GM18861 (cell line): ENCODE measurements at regions not wholly inside any gene's neighbourhood (a gene's known extent, or its start where the extent isn't known, plus 50 kb on each side); places are given as distances from the start of the nearest gene placed in this dataset.

Source experiments
- ATAC-seq: cut with Tn5 transposase; IDR thresholded peaks from one replicate; pipeline ENCODE4 v1.9.1; 2021; ENCODE audit not compliant: unreplicated experiment

DNA sequence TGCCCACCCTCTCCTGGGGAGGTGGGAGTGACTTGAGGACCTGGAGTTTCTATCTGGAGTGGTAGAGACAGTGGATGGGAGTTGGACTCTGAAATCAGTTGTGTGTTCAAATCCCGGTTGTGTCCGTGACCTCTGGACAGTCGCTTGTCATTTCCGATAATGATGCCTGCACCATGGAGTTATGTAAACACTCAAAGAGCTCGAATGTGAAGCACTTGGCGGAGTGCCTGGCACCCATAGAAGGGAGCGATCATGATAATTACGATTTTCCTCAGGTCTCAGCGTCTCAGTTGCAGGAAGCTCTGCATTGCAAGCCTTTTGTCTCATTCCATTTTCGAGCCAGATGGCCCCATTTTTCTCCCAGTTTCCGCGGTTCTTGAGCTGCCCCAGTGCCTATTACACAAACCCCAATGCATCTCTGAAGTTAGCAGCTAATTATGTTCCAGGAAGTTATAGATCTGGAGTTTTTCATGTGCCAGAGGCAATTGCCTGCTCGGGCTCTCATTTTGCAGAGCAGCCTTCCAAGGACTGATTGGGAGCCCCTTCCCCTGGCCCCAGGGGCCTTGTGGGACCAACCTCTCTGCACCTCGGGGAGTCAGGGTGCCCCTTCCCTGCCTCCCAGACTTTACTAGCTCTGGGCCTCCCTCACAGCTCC, 175.5 kb upstream of the MVB12B start:
- ATAC-seq, result no peak

GRCh38 chr9:126151686-126152134, 174.9 kb upstream of the MVB12B start:
- ATAC-seq, result no peak

GRCh38 chr9:126152622-126153362, 173.8 kb upstream of the MVB12B start:
- no peak for ATAC-seq

- ATAC-seq, result no peak
These were observed 173.2 kb upstream of the MVB12B start for GRCh38 chr9:126153382-126153781.

- ATAC-seq, result no peak
These were observed 172.3 kb upstream of the MVB12B start for GRCh38 chr9:126154182-126154827.

DNA sequence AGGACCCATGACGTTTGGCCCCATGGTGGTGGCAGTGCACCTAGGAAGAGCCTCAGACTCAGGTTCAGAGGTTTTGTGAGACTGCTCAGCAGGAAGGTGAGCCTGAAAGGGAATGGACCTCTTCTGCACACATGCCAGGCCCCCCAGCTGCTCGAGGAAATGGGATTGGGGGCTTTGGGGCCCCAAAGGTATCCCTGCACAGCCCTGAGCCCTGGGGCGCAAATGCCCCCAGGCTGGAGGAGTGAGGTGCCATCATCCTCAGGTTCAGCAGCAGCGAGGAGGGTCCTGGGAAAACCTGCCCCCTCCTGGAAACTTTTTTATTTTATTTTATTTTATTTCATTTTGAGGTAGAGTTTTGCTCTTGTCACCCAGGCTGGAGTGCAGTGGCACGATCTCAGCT, 171.8 kb upstream of the MVB12B start:
- no peak for ATAC-seq

GRCh38 chr9:126155756-126156664, 170.6 kb upstream of the MVB12B start:
- ATAC-seq, result no peak

DNA sequence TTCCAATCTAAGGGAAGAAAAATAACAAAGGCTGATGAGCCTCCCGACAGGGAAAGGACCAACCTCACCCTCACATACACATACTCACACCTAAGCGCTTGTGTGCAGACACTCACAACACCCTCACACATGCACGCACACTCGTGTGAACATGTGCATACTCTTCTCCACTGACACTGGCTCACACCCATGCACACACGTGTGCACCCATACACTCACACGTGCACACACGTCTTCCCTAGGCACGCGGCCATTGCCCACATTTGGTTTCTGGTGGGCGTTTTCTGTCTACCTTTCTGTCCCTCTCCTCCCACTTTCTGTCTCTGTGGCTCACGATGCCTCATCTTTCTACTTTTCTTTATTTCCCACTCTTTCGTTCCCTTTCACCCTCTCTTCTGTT, 169.7 kb upstream of the MVB12B start:
- no peak for ATAC-seq

DNA sequence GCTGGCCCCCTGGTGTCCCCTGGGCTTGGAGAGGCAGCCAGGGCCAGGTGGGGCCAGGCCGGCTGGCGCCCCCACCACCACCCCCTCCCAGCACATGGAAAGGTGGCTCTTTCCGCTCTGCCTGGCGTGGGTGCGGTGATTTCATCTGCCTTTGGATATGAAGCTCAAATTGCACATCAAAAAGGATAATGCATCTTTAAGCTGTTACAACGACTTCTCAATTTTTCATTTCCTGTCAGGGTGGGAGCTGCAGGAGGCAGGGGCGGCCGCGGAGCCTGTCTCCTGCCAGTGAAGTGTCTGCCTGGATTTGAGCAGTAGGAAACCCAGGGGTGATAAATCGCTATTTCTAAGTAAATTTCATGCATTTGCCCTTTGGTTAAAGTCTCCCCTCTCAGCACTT, 169.2 kb upstream of the MVB12B start:
- no peak for ATAC-seq

DNA sequence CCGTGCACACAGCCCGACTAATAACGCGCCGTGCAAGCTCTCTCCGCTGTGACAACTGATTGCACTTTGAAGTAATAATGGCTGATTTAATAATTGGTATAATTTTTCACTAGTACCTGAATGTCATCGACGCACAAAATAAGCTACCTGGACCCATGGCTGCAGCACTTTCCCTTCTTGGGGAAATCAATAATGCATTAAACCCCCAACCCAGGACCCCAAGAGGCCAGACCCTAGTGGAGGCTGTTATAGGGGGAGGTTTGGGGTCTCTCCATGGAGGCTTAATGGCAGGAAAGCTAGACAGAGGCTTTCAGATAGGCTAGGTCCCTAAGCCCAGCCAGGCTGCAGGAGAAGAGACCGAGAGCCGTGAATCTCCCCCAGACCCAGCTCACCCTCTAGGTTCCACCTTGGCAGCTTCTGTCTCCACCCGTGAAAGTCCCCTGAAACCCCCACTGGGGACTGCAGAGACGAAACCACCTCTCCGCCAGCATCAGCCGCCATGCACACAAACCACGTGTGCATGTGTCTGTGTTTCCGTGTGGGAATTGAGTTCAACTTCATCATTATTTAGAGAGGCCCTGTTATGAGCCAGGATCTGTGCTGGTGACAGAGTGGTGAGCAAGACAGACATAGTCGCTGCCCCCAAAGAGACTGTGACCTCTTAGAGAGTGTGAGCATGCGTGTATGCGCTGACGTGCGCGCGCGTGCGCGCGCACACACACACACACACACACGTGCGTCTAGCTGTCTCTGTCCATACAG, 168.6 kb upstream of the MVB12B start:
- no peak for ATAC-seq

- ATAC-seq, result no peak
These were observed 167.8 kb upstream of the MVB12B start for GRCh38 chr9:126158588-126159429.

- no peak for ATAC-seq
These were observed 167.1 kb upstream of the MVB12B start for GRCh38 chr9:126159430-126160060.

DNA sequence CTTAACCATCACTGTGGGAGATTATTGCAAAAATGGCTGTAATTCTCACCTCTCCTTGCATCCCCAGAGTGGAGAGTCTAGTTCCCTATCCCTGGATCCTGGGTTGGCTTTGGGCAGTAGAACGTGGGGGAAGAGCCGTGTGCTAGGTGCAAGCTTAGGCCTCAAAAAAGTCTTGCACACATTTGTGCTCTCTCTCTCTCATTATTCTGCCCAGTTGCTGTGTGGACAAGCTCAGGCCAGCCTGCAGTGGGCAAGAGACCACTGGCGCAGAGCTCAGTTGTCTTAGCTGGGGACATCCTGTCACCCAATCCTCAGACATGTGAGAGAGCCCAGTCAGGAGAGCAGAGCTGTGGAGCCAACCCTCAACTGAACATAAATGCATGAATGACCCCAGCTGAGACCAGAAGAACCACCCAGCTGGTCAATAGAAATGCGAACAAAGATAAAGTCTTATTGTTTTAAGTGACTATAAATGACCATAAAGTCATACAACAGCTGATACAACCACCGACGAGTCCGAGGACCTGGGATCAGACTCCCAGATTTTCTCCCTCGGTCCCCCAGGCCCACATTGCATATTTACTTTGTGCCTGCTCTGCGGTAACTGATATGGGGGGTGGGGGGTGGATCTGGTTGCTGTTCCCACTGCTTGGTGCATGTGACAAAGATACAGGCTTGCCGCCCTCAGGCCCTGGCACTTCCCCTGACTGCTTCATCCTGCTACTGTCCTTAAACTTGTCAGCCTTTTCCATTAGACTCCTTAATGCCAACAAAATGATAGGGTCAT, 166.4 kb upstream of the MVB12B start:
- ATAC-seq, result no peak

GRCh38 chr9:126160854-126161329, 165.7 kb upstream of the MVB12B start:
- ATAC-seq, result no peak

DNA sequence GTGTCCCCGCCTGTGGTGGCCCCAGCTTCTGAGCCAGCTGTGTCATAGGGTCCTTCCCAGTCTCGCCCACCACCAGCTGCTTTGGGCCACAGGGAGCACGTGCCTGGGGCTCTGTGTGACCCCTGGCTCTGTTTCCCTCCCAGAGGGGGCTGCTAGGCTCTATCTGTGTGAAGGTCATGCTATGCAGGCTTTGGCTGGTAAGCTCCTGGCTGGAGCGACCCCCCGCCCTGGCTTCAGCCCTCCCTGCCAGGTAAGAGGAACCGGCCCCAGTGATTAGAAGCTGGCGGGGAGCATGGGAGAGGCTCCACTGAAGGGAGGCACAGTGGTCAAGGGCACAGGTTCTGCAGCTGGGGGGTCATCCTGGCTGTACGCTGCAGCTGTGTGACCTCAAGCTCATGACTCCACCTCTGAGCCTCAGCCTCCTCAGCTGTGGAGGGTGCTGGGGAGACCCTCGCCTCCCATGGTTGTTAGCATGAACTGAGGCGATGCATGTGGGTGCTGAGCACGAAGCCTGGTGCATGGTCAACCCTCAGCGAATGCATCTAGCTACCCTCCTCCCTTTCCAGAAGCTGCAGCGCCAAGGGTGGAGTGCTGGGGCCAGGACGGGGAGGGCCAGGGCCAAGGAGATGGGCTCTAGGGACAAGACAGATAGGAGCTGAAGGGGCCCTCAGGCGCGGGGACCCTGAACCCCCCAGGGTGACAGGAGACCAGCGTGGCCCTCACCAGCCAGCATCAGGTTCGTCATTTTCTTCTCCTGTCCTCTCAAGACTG, 163.8 kb upstream of the MVB12B start:
- ATAC-seq, result no peak

DNA sequence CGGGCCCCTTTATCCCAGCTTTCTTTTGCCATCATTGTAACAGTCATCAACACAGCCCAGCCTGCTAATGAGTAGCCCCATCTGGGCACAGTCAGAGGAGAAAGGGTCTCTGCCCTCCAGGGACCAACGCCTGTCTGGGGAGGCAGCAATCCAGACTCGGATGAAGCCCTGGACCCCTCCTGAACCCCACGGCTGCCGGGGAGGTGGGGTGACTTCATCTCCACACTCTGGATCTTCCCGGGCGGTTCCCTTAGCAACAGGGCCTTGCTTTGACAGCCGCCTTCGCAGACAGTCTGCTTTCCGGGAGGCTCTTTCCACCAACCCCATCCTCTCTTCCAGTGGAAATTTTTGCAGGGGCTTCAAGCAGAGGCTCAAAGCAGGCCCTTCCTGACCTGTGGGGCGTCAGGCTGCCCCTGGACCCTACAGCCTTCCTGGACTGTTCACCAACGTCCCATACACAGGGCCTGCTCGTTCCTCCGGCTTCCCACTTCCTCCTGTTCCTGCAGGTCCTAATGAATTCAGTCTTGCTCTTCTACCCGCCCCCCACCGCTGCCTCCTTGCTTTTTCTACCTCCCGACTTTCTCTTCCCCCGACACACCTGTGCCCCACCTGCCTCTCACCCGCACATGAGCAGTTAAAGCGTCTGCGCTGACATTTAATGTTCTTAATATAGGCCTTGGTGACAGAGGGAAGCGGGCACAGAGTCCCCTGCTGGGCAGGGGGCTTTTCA, 161.7 kb upstream of the MVB12B start:
- no peak for ATAC-seq

DNA sequence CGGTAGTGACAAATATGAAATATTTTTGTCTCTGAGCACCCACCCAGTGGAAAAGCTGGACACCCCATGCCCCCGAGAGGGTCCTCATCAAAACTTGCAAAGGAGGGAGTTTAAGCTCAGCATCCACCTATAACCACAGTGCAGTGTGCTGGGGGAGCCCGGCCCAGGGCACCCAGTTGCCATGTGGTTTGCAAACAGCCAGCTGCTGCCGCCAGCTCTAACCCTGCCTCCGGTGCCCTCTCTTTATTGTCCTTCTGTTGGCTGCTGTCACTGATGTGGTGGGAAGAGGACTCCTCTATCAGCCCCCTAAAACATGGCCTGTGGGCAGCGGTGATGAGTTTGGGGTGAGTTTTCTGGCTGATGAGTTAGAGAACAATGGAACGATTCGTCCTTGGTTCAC, 160.9 kb upstream of the MVB12B start:
- ATAC-seq, result no peak
